ENCODE measurements at regions not wholly inside any gene's neighbourhood (a gene's known extent, or its start where the extent isn't known, plus 50 kb on each side); places are given as distances from the start of the nearest gene placed in this dataset.

GRCh38 chr15:36256404-36256807 is 323.0 kb upstream of the CDIN1 start:
- H3K4me3 ChIP-seq (replicated peaks; ENCODE audit: low read depth, low read length): no peak overlapping the region
- no peak for DNase-seq (ENCODE audit: extremely low read depth, insufficient read length)
- H3K36me3 ChIP-seq (ENCODE audit: control insufficient read depth, insufficient read depth, low read length): no peaks in the 10 kb centered on the region
- H3K27me3 ChIP-seq (replicated peaks; ENCODE audit: control insufficient read depth, insufficient read depth, low read length): no peaks in the 10 kb centered on the region
- TF ChIP-seq, protein P1, sequence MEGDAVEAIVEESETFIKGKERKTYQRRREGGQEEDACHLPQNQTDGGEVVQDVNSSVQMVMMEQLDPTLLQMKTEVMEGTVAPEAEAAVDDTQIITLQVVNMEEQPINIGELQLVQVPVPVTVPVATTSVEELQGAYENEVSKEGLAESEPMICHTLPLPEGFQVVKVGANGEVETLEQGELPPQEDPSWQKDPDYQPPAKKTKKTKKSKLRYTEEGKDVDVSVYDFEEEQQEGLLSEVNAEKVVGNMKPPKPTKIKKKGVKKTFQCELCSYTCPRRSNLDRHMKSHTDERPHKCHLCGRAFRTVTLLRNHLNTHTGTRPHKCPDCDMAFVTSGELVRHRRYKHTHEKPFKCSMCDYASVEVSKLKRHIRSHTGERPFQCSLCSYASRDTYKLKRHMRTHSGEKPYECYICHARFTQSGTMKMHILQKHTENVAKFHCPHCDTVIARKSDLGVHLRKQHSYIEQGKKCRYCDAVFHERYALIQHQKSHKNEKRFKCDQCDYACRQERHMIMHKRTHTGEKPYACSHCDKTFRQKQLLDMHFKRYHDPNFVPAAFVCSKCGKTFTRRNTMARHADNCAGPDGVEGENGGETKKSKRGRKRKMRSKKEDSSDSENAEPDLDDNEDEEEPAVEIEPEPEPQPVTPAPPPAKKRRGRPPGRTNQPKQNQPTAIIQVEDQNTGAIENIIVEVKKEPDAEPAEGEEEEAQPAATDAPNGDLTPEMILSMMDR (IDR thresholded peaks at IDR 0.05; ENCODE audit: insufficient read depth, low read length, poor library complexity, severe bottlenecking): no peak

DNA sequence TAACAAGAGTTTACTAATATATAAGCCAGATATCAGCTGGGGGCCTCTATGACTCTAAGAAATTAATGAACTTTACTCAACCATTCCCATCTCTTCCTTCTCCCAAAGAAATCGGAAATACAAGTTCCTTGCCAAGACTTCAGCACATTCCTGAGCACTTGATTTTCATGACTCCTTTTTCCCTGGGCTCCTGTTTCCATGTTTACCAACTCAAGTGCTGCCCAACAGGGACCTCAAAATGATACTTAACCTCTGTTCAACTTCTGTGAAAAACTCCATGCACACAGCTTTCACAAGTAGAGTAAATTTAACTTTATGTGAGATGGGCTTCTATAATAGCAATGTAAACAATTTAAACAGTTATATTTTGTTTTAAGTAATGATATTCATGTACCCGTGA is 315.8 kb upstream of the CDIN1 start:
- no peaks in the 10 kb centered on the region for H3K36me3 ChIP-seq (ENCODE audit: control insufficient read depth, insufficient read depth, low read length)
- H3K27me3 ChIP-seq (replicated peaks; ENCODE audit: control insufficient read depth, insufficient read depth, low read length): no peaks in the 10 kb centered on the region
- H3K4me3 ChIP-seq (replicated peaks; ENCODE audit: low read depth, low read length): no peak overlapping the region
- TF ChIP-seq, protein P1 (IDR thresholded peaks at IDR 0.05; ENCODE audit: insufficient read depth, low read length, poor library complexity, severe bottlenecking): no peak
- no peak for DNase-seq (ENCODE audit: extremely low read depth, insufficient read length)

DNA sequence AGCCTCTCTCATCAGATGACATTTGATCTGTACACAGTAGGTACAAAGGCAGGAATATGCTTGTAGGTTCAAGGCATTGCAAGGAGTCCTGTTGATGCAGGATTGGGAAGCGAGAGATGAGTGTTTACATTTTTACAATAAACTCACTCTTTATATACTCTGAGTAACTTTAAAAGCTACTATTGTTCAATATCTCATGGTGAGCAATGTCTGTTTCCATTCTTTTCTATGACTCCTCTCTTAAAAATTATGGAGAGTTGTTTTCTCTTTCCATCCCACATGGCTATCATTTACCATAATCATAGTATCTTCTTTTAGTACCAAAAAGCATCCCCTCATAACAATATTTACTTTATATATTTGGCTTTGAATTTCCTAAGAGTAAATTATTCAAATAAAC is 314.0 kb upstream of the CDIN1 start:
- TF ChIP-seq, protein P1 (IDR thresholded peaks at IDR 0.05; ENCODE audit: insufficient read depth, low read length, poor library complexity, severe bottlenecking): no peak
- no peak for DNase-seq (ENCODE audit: extremely low read depth, insufficient read length)
- Histone ChIP-seq H3K4me3 (replicated peaks; ENCODE audit: low read depth, low read length) (no peak overlapping the region), H3K27me3 (replicated peaks; ENCODE audit: control insufficient read depth, insufficient read depth, low read length) (no peaks in the 10 kb centered on the region), H3K36me3 (ENCODE audit: control insufficient read depth, insufficient read depth, low read length) (no peaks in the 10 kb centered on the region)

- Histone ChIP-seq H3K27me3 (replicated peaks; ENCODE audit: control insufficient read depth, insufficient read depth, low read length) (no peaks in the 10 kb centered on the region), H3K4me3 (replicated peaks; ENCODE audit: low read depth, low read length) (no peak overlapping the region), H3K36me3 (ENCODE audit: control insufficient read depth, insufficient read depth, low read length) (no peaks in the 10 kb centered on the region)
- DNase-seq (ENCODE audit: extremely low read depth, insufficient read length): no peak
- TF ChIP-seq, protein P1 (IDR thresholded peaks at IDR 0.05; ENCODE audit: insufficient read depth, low read length, poor library complexity, severe bottlenecking): no peak
These were observed 308.4 kb upstream of the CDIN1 start for GRCh38 chr15:36271048-36271447.

DNA sequence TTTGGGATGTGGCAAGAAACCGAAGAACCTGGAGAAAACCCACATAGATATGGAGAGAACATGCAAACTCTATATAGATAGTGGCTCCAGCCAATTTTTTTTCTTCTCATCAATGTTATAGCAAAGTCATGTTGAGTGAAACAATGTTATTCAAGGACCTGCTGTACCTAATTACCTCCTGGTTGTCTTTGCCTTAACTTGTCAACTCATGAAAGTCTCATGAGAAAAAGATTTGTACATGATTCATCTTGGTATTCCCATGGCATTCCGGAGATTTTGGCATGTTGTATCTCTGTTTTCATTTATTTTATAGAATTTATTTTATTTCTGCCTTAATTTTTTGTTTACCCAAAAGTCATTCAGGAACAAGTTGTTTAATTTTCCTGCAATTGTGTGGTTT is 303.8 kb upstream of the CDIN1 start:
- TF ChIP-seq, protein P1 (IDR thresholded peaks at IDR 0.05; ENCODE audit: insufficient read depth, low read length, poor library complexity, severe bottlenecking): no peak
- no peaks in the 10 kb centered on the region for H3K27me3 ChIP-seq (replicated peaks; ENCODE audit: control insufficient read depth, insufficient read depth, low read length)
- no peaks in the 10 kb centered on the region for H3K36me3 ChIP-seq (ENCODE audit: control insufficient read depth, insufficient read depth, low read length)
- no peak for DNase-seq (ENCODE audit: extremely low read depth, insufficient read length)
- H3K4me3 ChIP-seq (replicated peaks; ENCODE audit: low read depth, low read length): no peak overlapping the region

GRCh38 chr15:36278219-36278618 is 301.2 kb upstream of the CDIN1 start:
- TF ChIP-seq, protein P1 (IDR thresholded peaks at IDR 0.05; ENCODE audit: insufficient read depth, low read length, poor library complexity, severe bottlenecking): no peak
- H3K27me3 ChIP-seq (replicated peaks; ENCODE audit: control insufficient read depth, insufficient read depth, low read length): no peaks in the 10 kb centered on the region
- no peak overlapping the region for H3K4me3 ChIP-seq (replicated peaks; ENCODE audit: low read depth, low read length)
- H3K36me3 ChIP-seq (ENCODE audit: control insufficient read depth, insufficient read depth, low read length): no peaks in the 10 kb centered on the region
- DNase-seq (ENCODE audit: extremely low read depth, insufficient read length): no peak
